ENCODE measurements at regions not wholly inside any gene's neighbourhood (a gene's known extent, or its start where the extent isn't known, plus 50 kb on each side); places are given as distances from the start of the nearest gene placed in this dataset.

DNA sequence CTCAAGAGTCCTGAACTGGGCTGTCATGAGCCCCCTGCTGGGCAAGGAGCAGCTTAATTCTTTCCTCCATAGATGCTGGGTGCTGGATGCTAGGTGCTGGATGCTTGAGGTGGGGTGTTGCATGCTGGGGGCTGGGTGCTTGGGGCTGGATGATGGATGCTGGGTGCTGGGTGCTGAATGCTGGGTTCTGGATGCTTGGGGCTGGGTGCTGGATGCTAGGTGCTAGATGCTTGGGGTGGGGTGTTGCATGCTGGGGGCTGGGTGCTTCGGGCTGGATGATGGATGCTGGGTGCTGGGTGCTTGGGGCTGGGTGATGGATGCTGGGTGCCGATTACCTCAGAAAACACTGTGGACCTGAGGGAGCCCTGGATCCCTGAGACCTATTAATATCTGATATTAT lies 837.7 kb downstream of the GALR1 start:
- no peak for DNase-seq (ENCODE audit: extremely low read depth in 1 of 2, low read depth in 1 of 2)

DNA sequence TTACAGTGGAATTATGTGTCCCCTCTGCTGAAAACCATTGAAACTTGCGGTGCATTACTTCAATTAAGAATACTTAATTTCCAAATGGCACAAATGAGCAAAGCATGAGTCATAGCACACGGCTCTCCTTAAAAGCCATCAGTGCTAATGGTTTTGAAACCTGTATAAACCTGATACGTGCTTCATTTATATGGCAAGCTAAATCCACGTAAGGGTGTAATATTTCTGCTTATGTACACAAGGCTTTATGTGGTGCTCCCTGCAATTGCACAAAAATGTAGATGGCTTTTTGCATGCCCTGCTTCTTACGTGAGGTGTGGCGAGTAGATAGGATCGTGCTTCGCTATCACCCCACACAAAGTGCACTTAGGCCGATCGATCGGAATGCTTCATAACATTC lies 840.9 kb downstream of the GALR1 start:
- DNase-seq (ENCODE audit: extremely low read depth in 1 of 2, low read depth in 1 of 2), result no peak

DNA sequence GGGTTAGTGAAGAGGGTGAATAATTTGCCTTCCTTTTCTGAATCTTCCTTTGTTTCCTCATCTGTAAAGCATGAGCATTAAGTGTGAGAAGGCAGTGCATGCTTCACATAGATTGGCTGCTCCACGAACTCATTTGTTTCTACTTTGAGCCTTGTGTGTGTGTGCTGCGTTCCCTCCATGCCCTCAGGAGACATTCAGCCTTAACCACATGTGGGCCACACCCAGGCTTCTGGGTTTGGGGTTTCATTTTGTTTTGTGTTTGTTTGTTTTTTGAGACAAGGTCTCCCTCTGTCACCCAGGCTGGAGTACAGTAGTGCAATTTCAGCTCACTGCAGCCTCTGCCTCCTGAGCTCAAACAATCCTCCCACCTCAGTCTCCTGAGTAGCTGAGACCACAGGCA lies 843.3 kb downstream of the GALR1 start:
- no peak for DNase-seq (ENCODE audit: extremely low read depth in 1 of 2, low read depth in 1 of 2)

DNA sequence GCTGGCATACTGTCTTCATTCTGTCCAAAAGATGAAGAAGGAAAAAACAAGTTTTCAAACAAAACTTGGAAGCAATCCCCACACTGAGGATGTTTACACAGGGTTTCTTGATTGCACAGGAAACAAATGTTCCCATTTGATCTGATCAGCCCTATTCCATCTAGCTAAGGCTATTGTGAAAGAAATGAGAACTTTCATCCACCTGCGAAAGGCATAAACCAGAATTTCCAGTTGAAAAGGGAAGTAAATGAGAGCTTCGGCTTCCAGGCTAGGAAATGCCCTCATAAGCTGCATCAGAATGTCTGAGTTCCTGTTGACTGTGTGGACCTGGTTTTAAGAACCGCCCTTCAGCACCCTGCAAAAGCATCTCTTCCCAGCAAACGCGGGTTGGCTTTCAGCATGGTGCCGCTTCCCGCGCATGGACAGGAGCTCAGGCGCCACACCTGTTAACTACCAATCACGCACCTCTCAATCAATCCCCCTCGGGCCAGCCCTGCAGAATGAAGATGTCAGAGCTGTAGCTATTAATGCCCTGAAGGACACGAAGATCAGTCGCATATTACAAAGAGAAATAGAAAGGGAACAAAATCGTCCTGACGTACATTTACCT lies 850.4 kb downstream of the GALR1 start:
- no peak for DNase-seq (ENCODE audit: extremely low read depth in 1 of 2, low read depth in 1 of 2)

DNA sequence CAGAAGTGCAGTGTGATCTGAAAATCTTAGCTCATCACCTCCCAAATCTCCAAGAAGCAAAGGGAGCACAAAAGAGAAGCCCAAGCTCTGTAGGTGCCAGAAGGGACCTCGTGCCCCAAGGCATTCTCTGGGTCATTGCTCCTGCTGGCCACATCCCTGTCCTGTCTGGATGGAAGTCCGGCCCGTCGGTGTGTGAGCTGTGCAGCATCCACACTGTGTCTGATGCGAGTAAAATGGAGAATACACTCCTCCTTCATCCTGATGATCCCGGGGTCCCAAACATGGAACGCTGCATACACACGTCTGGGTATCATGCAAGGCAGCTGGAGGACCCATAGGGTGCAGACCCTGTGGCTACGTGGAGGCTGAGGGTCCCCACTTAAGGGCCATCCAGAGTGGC lies 851.4 kb downstream of the GALR1 start:
- no peak for DNase-seq (ENCODE audit: extremely low read depth in 1 of 2, low read depth in 1 of 2)

DNA sequence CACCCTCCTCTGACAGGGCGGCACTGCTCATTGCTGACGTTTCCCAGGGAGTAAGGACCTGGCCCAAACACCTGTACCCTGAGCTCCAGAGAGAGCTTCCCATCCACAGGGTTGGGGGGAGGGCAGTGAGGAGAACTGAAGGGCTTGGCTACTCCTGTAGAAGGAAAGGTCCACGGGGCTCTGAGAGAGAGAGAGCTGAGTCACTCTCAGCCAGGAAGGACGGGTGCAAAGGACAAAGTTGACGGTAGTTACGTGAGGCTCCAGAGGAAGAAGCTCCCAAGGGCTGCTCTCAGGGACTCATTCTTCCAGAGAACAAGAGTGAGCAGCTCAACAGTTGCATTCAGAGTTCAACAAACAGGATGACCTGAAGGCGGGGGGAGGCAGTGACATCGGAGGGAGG lies 852.5 kb downstream of the GALR1 start:
- DNase-seq (ENCODE audit: extremely low read depth in 1 of 2, low read depth in 1 of 2), result no peak

DNA sequence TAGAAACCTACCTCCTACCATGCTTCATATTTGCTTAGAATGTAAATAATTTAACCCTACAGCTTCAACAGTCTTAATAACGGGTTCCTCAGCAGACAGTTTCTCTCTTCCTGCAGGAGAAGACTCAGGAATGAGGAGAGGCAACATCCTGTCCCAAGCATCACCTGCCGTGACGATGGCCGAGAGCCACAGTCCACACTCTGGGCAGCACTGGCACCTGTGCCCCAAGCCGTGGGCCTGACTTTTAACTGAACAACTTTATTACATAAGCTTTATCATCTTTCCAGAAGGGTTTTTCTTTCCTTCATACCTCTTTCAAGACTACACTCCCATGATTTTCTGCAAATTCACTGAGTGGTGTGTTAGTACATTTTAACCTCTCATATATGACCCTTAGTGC lies 856.0 kb downstream of the GALR1 start:
- no peak for DNase-seq (ENCODE audit: extremely low read depth in 1 of 2, low read depth in 1 of 2)

DNA sequence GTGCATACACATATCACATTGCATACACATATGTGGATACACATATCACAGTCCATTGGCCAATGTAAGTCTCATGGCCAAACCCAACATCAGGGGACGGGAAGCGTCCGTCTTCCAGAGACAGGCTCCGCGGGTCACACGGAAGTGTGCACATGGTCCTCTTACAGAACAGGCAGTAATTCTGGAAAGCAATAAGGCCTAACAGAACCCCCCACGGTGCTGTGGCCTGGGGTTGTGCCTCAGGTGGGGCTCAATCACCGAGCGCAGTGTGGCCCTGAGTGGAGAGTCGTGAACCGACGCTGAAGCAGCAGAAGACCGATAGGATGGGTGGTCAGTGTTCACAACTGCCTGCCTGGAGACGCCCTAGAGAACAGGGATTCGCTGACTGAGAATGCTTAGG lies 857.3 kb downstream of the GALR1 start:
- no peak for DNase-seq (ENCODE audit: extremely low read depth in 1 of 2, low read depth in 1 of 2)

DNA sequence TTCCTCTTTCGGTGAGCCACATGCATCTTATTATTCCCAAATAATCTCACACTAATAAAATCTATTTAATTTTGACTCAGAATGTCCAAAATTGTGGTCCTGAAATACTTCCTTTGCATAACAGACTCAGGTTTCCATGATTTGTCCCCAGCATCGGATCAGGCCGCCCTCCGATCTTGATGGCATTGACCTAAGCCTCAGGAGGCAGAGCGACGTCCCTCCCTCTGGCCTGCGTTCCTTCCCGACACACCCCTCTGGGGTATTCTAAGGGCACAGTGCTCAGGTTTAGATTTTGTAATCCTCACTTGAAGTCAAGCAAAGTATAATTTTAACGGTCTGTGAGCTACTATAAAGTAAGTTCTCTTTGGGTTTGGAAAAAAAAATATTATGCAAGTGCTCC lies 857.7 kb downstream of the GALR1 start:
- no peak for DNase-seq (ENCODE audit: extremely low read depth in 1 of 2, low read depth in 1 of 2)

DNA sequence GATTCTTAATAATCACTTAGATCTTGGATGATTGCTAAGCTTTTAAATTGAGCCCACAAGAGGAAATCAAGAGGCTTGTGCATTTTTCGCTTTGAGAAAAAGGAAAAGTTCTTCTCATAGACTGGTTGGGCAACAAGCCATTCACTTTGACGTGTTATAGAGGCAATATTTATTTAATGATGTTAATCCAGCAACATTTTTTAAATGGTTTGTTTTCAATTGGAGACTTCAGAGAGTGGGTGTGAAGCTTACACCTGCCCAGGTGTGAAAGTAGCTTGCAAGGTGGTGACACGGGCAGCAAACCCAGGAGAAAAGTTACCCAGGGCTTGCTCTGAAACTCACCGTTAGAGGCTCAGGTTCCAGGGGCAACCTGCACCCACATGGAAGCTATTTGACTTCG lies 858.9 kb downstream of the GALR1 start:
- no peak for DNase-seq (ENCODE audit: extremely low read depth in 1 of 2, low read depth in 1 of 2)

DNA sequence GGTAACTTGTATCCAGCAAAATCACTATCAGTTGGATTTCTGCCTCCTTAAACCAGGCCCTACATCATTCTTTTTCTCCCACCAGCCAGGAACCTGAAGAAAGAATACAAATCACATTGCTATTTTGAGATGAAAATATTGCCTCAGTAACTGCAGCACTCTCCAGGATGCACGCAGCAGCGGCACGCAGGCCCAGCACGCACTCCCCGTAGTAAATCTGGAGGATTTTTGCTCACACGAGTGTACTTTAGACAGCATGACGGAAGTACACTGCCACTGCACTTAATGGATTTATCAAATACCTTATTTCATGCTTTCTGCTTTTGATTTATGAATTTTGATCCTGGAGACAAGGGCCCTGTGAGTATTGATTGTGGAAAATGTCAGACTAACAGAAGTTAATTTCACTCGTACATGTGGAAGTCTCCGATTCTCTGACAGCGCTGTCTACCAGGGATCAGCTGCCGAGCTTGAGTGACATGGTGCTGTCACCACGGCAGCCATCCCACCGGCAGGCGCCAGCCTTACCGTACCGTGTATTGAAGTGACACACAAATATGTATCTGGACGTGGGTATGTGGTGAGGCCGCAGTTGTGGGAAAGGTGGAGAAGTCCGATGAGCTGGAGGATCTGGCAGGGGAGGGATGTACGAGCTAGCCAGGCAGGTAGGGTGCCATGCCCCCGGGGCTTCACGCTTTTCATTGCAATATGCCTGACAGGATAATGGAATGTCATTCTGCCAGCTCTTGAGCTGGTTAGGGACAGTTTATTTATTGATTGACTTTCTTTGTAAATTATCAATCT lies 863.7 kb downstream of the GALR1 start:
- no peak for DNase-seq (ENCODE audit: extremely low read depth in 1 of 2, low read depth in 1 of 2)

DNA sequence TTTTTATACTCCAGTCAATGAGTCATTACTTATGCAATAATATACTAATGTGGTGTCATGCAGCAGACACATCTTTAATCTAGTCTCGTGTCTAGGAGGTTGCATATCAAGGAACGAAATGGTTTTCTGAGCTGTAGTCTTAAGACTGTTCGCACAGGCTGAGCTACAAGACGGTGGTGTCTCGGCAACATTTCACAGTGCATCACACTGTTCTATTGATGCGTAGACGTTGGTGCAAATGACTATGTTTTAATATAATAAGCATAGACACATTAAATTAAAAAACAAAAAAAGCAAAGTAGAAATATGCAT lies 864.2 kb downstream of the GALR1 start:
- DNase-seq (ENCODE audit: extremely low read depth in 1 of 2, low read depth in 1 of 2), result no peak

DNA sequence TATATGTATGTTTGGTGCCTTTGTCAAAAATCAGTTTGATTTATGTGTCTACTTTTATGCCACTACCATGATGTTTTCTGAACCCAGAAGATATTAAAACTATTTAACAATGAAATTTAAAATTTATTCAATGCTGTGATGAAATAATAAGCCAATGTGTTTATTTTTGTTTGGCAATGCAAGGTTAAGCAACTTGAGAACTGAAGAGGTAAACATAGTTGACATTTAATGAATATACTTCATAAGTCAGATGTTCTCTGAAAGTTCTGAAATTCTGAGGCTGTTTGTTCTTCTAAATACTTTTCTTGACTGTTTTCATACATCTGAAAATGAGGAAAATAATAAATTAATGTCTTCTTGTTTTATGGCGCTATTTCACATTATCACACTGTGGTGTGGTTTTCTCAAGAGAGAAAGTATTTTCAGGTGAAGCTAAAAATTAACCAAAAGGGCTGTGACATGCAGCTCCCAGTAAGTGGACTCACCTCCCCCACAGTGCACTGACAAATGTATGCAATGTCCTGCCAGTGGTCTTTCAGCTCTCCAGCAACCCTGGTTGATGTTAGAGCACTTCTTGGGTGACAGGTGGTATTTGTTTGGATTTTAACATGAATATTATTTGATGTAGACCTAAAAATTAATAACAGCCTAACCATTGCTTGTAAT lies 863.6 kb upstream of the SALL3 start:
- no peak for DNase-seq (ENCODE audit: extremely low read depth in 1 of 2, low read depth in 1 of 2)

DNA sequence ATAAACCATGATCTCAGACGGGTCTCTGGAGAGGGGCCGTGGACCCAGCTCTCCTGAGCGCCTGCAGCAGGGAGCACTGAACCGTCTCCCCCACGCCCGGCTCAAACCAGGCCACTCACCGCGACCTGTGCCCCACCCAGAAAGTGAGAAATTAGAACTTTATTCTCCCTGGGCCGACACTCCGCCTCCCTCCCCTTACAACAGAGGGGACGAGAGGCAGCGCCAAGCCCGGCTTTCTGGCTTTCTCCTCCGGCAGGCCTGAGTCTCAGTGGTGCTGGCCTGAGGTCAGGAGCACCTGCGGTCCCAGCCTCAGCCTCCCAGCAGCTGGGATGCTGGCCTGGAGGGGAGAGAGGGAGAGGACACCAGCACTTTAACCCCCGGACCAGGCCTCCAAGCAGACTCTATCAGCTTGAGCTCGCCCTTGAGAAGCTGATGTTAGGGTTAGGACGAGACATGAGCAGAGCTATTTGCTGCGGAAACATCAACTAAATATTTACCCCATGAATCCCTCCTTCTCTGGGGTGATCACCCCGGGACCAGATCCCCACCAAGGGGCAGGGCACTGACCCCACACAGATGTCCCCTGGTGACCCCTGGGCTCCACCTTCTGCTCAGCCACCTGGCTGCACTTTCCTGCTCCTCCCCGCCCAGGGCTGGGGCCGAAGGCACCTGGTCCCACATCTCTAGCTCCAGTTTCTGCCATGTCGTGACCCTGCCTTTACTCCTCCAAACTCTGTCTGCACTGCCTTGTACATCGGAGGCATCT lies 856.3 kb upstream of the SALL3 start:
- no peak for DNase-seq (ENCODE audit: extremely low read depth in 1 of 2, low read depth in 1 of 2)

DNA sequence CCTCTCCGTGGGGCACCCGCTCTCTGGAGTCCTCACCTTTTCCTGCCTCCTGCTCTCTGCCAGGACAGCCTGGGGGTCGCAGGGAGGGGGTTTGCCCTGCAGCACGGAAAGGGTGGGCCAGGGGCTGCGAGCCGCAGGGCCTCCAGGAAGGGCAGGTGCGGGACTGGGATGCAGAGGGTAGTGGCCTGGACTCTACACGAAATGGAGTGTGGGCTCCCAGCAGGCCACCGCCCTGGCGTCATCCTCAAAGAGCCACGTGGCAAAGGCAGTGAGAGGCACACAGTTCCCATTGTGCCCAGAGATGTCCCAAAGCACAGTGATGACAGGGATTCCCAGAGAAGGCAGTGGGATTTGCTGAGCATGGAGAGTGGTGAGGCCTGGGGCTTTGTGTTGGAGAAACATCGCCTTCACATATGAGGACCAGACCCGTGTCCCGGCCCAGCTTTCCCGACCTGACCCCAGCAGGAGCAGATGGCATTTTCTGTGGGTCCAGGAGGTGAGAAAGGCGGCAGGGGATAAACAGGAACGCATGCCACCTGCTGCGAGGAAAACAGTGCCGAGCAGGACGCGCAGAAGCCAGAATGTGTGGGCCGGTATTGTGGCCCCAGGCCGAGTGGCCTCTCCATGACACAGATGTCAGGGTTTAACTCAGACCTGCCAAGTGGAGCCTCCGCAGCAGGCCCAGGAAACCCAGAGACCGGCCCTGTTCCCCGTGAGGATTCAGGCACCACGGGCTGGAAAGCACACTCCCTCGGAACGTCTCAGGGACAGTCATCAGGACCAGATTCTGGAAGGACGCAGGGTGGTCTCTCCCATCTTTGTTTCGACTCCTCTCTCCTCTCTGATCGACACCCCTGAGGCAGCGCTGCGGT lies 855.5 kb upstream of the SALL3 start:
- no peak for DNase-seq (ENCODE audit: extremely low read depth in 1 of 2, low read depth in 1 of 2)

DNA sequence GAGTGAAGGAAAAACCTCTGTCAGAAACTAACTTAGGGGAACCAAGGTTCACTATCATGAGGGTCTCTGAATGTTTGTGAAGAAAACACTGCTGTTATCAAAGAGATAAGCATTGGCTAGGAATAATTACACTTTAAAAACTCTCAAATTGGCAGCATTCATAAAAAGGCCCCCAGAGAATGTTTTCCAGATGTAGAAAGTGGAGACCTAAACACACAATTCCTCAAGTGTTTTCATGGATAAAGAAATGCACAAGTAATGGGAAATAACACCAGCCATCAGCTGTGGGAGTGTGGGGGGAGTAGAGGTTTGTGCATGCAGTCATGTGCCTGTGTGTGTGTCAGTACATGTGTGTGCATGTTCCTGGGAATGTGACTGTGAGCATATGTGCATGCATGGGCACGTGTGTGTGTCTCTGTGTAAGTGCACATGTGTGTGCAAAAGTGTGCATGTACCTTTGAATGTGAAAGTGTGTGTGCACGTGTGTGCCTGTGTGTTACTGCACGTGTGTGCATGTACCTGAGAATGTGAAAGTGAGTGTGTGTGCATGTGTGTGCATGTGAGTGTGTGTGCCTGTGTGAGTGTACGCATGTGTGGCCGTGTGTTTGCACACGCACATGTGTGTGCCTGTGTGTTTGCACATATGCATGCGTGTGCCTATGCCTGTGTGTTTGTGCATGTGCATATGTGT lies 854.3 kb upstream of the SALL3 start:
- no peak for DNase-seq (ENCODE audit: extremely low read depth in 1 of 2, low read depth in 1 of 2)

DNA sequence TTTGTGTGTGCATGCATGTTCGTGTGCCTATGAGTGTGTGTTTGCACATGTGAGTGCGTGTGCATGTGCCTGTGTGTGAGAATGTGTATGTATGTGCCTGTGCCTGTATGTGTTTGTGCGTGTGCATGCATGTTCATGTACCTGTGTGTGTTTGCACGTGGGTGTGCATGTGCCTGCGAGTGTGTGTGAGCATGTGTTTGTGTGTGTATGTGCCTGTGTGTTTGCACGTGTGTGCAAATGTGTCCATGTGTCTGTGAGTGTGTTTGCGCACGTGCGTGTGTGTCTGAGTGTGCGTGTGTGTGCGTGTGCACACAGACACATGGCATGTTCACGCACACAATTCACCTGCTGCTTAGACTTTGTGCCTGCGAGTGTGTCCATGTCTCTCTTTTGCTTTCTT lies 853.5 kb upstream of the SALL3 start:
- no peak for DNase-seq (ENCODE audit: extremely low read depth in 1 of 2, low read depth in 1 of 2)

DNA sequence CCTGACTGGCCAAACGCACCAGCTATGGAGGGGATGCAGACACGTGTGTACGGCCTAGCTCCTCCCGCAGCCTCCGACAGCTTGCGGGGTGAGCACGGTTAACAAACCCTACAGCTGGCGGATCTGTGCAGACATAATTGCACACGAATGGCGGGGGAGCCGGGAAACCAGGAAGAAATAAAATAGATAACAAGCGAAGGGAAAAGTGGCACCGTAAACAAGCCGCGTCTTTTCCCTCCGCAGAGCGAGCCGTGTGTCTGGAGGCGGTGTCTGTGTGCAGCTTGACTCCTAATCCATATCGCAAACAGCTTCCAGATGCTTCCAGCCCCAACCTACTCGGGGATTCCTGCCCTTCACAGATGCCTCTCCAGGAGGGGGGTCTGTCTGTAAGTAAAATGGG lies 853.1 kb upstream of the SALL3 start:
- no peak for DNase-seq (ENCODE audit: extremely low read depth in 1 of 2, low read depth in 1 of 2)

DNA sequence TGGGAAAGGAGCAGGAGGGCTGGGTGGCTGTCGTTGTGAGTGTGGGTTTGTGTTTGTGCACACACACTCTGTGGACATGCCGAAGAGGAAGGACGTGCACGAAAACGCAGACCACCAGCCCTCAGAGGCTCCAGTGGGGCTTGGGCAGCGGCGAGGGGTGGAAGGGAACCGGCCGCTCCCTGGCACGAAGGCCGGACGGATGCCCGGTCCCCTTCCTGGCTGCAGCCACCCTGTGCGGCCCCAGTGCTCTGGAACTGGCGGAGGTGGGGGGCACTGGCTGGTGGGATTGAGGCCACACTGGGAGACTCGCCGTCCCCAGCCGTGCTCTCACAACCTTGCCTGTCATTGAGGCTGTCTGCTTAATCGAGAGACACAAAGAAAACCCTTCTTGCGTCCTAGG lies 852.6 kb upstream of the SALL3 start:
- DNase-seq (ENCODE audit: extremely low read depth in 1 of 2, low read depth in 1 of 2), result no peak

DNA sequence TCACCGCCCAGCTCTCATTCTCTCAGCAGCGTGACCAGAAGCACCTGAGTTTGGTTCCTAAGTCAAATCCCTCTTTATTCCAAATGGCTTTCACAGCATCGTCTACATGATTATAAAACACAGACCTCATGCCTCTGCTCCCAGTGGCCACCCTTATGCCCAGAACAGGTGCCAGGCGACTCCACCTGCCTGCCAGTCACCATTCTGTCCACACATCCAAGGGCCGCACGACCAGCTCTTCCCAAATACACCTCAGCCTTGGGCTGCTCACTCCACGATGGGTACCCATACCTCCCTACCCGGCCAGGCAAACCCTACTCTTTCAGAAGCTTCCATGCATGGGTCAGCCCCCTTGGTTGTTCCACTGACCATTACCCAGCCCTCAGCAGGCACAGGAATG lies 851.6 kb upstream of the SALL3 start:
- no peak for DNase-seq (ENCODE audit: extremely low read depth in 1 of 2, low read depth in 1 of 2)

All from activated CD8-positive, alpha-beta memory T cell treated with anti-CD3 and anti-CD28 coated beads for 1 hour (primary cell).